ENCODE measurements at regions not wholly inside any gene's neighbourhood (a gene's known extent, or its start where the extent isn't known, plus 50 kb on each side); places are given as distances from the start of the nearest gene placed in this dataset.
"Not testable (repeated sequence)": the region's sequence is repeated elsewhere in the genome, so short reads cannot be mapped to it uniquely, and the experiment has no call there.

DNA sequence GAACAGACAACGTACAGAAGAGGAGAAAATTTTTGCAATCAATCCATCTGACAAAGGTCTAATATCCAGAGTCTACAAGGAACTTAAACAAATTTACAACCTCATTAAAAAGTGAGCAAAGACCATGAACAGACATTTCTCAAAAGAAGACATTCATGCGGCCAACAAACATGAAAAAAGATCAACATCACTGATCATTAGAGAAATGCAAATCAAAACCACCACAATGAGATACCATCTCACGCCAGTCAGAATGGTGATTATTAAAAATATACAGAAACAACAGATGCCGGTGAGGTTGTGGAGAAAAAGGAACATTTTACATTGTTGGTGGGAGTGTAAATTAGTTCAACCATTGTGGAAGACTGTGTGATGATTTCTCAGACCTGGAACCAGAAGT lies 149.0 kb upstream of the OLIG3 start:
- TF ChIP-seq POLR2A, POLR2AphosphoS5 (IDR thresholded peaks at IDR 0.05; ENCODE audit: low read depth, low read length): not testable (repeated sequence)
